Uterus (tissue), 2 donors: ENCODE measurements at regions not wholly inside any gene's neighbourhood (a gene's known extent, or its start where the extent isn't known, plus 50 kb on each side); places are given as distances from the start of the nearest gene placed in this dataset.

Experiments used
- POLR2A ChIP-seq, 2 donors: fragments of 450-650 bp; IDR thresholded peaks; one replicate each; pipeline ENCODE4 v1.6.1; 2016; ENCODE audit warnings: antibody characterized with exemption in 2 of 2, mild to moderate bottlenecking in 1 of 2, moderate library complexity in 1 of 2
- TF ChIP-seq, protein P1 (sequence below), 4 experiments: fragments of 200-600 bp in 2 of 4; fragments of 450-650 bp in 2 of 4; sonication (generic) in 2 of 4; IDR thresholded peaks; one replicate each; pipeline ENCODE4 v1.5.1; 2016 to 2019; ENCODE audit warnings: antibody characterized with exemption in 4 of 4, mild to moderate bottlenecking in 2 of 4, moderate library complexity in 1 of 4

DNA sequence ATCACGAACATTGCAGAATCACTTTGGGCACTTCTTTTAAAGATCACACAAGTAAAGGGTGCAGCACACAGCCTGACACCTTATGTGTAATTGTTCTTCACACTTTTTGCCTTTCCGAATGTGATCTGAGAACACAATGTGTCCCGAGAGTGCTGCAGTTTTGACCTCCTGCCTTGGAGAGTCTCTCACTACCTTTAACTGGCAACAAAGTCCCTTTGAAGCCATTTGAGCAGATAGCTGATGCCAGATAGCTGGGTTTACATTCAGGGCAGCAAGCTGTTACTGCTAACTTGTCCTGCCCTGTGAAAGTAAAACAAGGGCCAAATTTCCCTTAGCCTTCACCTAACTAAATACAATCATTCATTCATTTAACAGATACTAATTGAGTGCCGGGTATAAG lies 411.0 kb upstream of the DYNLRB2 start:
- TF ChIP-seq, protein P1, sequence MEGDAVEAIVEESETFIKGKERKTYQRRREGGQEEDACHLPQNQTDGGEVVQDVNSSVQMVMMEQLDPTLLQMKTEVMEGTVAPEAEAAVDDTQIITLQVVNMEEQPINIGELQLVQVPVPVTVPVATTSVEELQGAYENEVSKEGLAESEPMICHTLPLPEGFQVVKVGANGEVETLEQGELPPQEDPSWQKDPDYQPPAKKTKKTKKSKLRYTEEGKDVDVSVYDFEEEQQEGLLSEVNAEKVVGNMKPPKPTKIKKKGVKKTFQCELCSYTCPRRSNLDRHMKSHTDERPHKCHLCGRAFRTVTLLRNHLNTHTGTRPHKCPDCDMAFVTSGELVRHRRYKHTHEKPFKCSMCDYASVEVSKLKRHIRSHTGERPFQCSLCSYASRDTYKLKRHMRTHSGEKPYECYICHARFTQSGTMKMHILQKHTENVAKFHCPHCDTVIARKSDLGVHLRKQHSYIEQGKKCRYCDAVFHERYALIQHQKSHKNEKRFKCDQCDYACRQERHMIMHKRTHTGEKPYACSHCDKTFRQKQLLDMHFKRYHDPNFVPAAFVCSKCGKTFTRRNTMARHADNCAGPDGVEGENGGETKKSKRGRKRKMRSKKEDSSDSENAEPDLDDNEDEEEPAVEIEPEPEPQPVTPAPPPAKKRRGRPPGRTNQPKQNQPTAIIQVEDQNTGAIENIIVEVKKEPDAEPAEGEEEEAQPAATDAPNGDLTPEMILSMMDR (IDR thresholded peaks at IDR 0.05) = no peak
- TF ChIP-seq POLR2A (IDR thresholded peaks at IDR 0.05) = no peak
